ENCODE measurements at regions not wholly inside any gene's neighbourhood (a gene's known extent, or its start where the extent isn't known, plus 50 kb on each side); places are given as distances from the start of the nearest gene placed in this dataset.
"Not testable (repeated sequence)": the region's sequence is repeated elsewhere in the genome, so short reads cannot be mapped to it uniquely, and the experiment has no call there.

- Histone ChIP-seq H3K9me3 (ENCODE audit: control insufficient read depth, low read length) (no peaks in the 10 kb centered on the region), H3K4me1 (ENCODE audit: control insufficient read depth, insufficient read depth, low read length) (peaks cover 16% of the 10 kb centered on the region)
- DNase-seq (ENCODE audit: low read depth) = peak; percentile 41
Observed at GRCh38 chr4:81314897-81315470, 100.0 kb upstream of the PRKG2 start.

GRCh38 chr4:81314196-81314896 lies 99.3 kb upstream of the PRKG2 start:
- Histone ChIP-seq H3K27me3 (replicated peaks; ENCODE audit: control insufficient read depth, insufficient read depth, low read length) (no peaks in the 10 kb centered on the region), H3K9ac (ENCODE audit: low read length) (peak overlapping the region; percentile 11), H3K4me3 (ENCODE audit: low read length) (peak overlapping the region; percentile 42), H3K4me1 (ENCODE audit: control insufficient read depth, insufficient read depth, low read length) (peaks cover 16% of the 10 kb centered on the region), H3K36me3 (ENCODE audit: control insufficient read depth, insufficient read depth, low read length, severe bottlenecking) (no peaks in the 10 kb centered on the region), H3K9me3 (ENCODE audit: control insufficient read depth, low read length) (no peaks in the 10 kb centered on the region)
- DNase-seq (ENCODE audit: low read depth) = peak; percentile 56

More at GRCh38 chr4:81314897-81315470, 100.0 kb upstream of the PRKG2 start:
- Histone ChIP-seq H3K9ac (ENCODE audit: low read length) (peak overlapping the region; percentile 11), H3K27me3 (replicated peaks; ENCODE audit: control insufficient read depth, insufficient read depth, low read length) (no peaks in the 10 kb centered on the region), H3K4me3 (ENCODE audit: low read length) (peak overlapping the region; percentile 42), H3K36me3 (ENCODE audit: control insufficient read depth, insufficient read depth, low read length, severe bottlenecking) (no peaks in the 10 kb centered on the region)

- Histone ChIP-seq H3K4me3 (ENCODE audit: low read length) (no peak overlapping the region), H3K36me3 (ENCODE audit: control insufficient read depth, insufficient read depth, low read length, severe bottlenecking) (no peaks in the 10 kb centered on the region), H3K4me1 (ENCODE audit: control insufficient read depth, insufficient read depth, low read length) (no peaks in the 10 kb centered on the region), H3K27me3 (replicated peaks; ENCODE audit: control insufficient read depth, insufficient read depth, low read length) (no peaks in the 10 kb centered on the region), H3K9ac (ENCODE audit: low read length) (no peak overlapping the region), H3K9me3 (ENCODE audit: control insufficient read depth, low read length) (no peaks in the 10 kb centered on the region)
- no peak for DNase-seq (ENCODE audit: low read depth)
Observed at GRCh38 chr4:81307991-81308390, 93.0 kb upstream of the PRKG2 start.

DNA sequence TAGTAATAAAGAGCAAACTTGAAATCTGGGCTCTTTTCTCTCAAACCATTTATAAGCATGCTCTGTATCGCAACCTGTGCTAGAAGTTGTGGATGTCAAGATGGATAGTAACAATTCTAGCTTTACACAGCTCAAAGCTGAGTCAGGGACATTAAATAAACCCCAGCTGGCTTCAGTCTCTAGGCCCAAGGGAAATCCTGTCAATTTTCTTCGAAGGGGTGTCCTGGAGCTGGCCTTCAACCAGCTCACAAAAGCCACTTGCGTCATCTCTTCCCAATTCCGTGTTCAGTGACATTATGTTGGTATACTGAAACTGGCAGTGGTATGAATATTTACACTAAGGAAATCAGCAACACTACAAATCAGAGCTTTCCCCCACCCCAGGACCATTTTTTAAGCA lies 89.8 kb upstream of the PRKG2 start:
- no peaks in the 10 kb centered on the region for H3K27me3 ChIP-seq (replicated peaks; ENCODE audit: control insufficient read depth, insufficient read depth, low read length)
- no peak for DNase-seq (ENCODE audit: low read depth)
- H3K9me3 ChIP-seq (ENCODE audit: control insufficient read depth, low read length) = no peaks in the 10 kb centered on the region
- H3K4me3 ChIP-seq (ENCODE audit: low read length) = no peak overlapping the region
- peaks cover 7% of the 10 kb centered on the region for H3K4me1 ChIP-seq (ENCODE audit: control insufficient read depth, insufficient read depth, low read length)
- H3K36me3 ChIP-seq (ENCODE audit: control insufficient read depth, insufficient read depth, low read length, severe bottlenecking) = no peaks in the 10 kb centered on the region
- H3K9ac ChIP-seq (ENCODE audit: low read length) = no peak overlapping the region

DNA sequence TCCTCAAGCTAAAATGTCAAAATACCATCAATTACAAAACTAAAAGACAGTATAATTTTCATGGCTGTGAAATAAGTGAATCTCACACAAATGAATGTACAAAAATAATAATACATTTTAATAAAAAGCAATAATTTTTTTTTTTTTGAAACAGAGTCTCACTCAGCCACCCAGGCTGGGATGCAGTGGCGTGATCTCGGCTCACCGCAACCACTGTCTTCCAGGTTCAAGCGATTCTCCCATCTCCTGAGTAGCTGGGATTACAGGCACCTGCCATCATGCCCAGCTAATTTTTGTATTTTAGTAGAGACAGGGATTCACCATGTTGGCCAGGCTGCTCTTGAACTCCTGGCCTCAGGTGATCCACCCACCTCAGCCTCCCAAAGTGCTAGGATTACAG lies 85.3 kb upstream of the PRKG2 start:
- DNase-seq (ENCODE audit: low read depth); H3K4me1 ChIP-seq (ENCODE audit: control insufficient read depth, insufficient read depth, low read length); H3K9ac ChIP-seq (ENCODE audit: low read length); H3K4me3 ChIP-seq (ENCODE audit: low read length); H3K36me3 ChIP-seq (ENCODE audit: control insufficient read depth, insufficient read depth, low read length, severe bottlenecking); H3K27me3 ChIP-seq (replicated peaks; ENCODE audit: control insufficient read depth, insufficient read depth, low read length): not testable (repeated sequence)
- H3K9me3 ChIP-seq (ENCODE audit: control insufficient read depth, low read length) = peaks cover 13% of the 10 kb centered on the region

- Histone ChIP-seq H3K4me1 (ENCODE audit: control insufficient read depth, insufficient read depth, low read length) (no peaks in the 10 kb centered on the region), H3K9me3 (ENCODE audit: control insufficient read depth, low read length) (no peaks in the 10 kb centered on the region), H3K9ac (ENCODE audit: low read length) (no peak overlapping the region), H3K36me3 (ENCODE audit: control insufficient read depth, insufficient read depth, low read length, severe bottlenecking) (no peaks in the 10 kb centered on the region), H3K27me3 (replicated peaks; ENCODE audit: control insufficient read depth, insufficient read depth, low read length) (no peaks in the 10 kb centered on the region), H3K4me3 (ENCODE audit: low read length) (no peak overlapping the region)
- no peak for DNase-seq (ENCODE audit: low read depth)
Observed at GRCh38 chr4:81290813-81291212, 75.8 kb upstream of the PRKG2 start.

- DNase-seq (ENCODE audit: low read depth) = no peak
- Histone ChIP-seq H3K36me3 (ENCODE audit: control insufficient read depth, insufficient read depth, low read length, severe bottlenecking) (no peaks in the 10 kb centered on the region), H3K9me3 (ENCODE audit: control insufficient read depth, low read length) (no peaks in the 10 kb centered on the region), H3K27me3 (replicated peaks; ENCODE audit: control insufficient read depth, insufficient read depth, low read length) (no peaks in the 10 kb centered on the region), H3K4me1 (ENCODE audit: control insufficient read depth, insufficient read depth, low read length) (no peaks in the 10 kb centered on the region), H3K4me3 (ENCODE audit: low read length) (no peak overlapping the region), H3K9ac (ENCODE audit: low read length) (no peak overlapping the region)
Observed at GRCh38 chr4:81287101-81287500, 72.1 kb upstream of the PRKG2 start.

DNA sequence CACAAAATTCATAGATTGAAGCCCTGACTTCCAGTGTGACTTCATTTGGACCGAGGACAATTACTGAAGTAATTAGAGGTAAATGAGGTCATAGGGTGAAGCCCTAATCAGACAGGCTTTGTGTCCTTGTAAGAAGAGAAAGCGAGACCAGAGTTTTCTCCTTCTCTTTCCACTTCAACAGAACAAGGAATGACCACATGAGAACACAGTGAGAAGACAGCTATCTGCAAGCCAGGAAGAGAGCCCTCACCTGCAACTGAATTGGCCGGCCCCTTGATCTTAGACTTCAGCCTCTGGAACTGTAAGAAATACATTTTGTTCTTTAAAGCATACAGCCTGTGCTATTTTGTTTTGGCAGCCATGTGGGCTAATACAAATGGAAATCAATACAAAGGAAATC lies 67.1 kb upstream of the PRKG2 start:
- no peak for DNase-seq (ENCODE audit: low read depth)
- Histone ChIP-seq H3K36me3 (ENCODE audit: control insufficient read depth, insufficient read depth, low read length, severe bottlenecking) (no peaks in the 10 kb centered on the region), H3K9me3 (ENCODE audit: control insufficient read depth, low read length) (no peaks in the 10 kb centered on the region), H3K9ac (ENCODE audit: low read length) (no peak overlapping the region), H3K4me1 (ENCODE audit: control insufficient read depth, insufficient read depth, low read length) (no peaks in the 10 kb centered on the region), H3K4me3 (ENCODE audit: low read length) (no peak overlapping the region), H3K27me3 (replicated peaks; ENCODE audit: control insufficient read depth, insufficient read depth, low read length) (no peaks in the 10 kb centered on the region)

DNA sequence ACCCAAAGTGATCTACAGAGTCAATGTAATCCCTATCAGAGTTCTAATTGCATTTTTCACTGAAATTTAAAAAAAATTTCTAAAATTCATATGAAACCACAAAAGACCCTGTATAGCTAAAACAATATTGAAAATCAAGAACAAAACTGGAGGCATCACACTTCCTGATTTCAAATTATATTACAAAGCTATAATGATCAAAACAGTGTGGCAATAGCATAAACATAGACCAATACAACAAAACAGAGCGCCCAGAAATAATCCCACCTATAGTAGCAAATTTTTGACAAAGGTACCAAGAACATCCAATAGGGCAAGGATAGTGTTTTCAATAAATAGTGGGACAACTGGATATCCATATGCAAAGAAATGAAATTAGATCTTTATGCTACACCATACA lies 59.4 kb upstream of the PRKG2 start:
- Histone ChIP-seq H3K4me1 (ENCODE audit: control insufficient read depth, insufficient read depth, low read length) (no peaks in the 10 kb centered on the region), H3K36me3 (ENCODE audit: control insufficient read depth, insufficient read depth, low read length, severe bottlenecking) (no peaks in the 10 kb centered on the region), H3K9me3 (ENCODE audit: control insufficient read depth, low read length) (peaks cover 10% of the 10 kb centered on the region), H3K27me3 (replicated peaks; ENCODE audit: control insufficient read depth, insufficient read depth, low read length) (no peaks in the 10 kb centered on the region), H3K9ac (ENCODE audit: low read length) (no peak overlapping the region), H3K4me3 (ENCODE audit: low read length) (no peak overlapping the region)
- no peak for DNase-seq (ENCODE audit: low read depth)

- H3K9me3 ChIP-seq (ENCODE audit: control insufficient read depth, low read length) = peaks cover 10% of the 10 kb centered on the region
- H3K4me3 ChIP-seq (ENCODE audit: low read length) = no peak overlapping the region
- H3K4me1 ChIP-seq (ENCODE audit: control insufficient read depth, insufficient read depth, low read length) = no peaks in the 10 kb centered on the region
- DNase-seq (ENCODE audit: low read depth) = no peak
- no peaks in the 10 kb centered on the region for H3K36me3 ChIP-seq (ENCODE audit: control insufficient read depth, insufficient read depth, low read length, severe bottlenecking)
- H3K9ac ChIP-seq (ENCODE audit: low read length) = no peak overlapping the region
- no peaks in the 10 kb centered on the region for H3K27me3 ChIP-seq (replicated peaks; ENCODE audit: control insufficient read depth, insufficient read depth, low read length)
Observed at GRCh38 chr4:81272671-81273070, 57.6 kb upstream of the PRKG2 start.

Data from adipocyte (in vitro differentiated cells).